ENCODE measurements at regions not wholly inside any gene's neighbourhood (a gene's known extent, or its start where the extent isn't known, plus 50 kb on each side); places are given as distances from the start of the nearest gene placed in this dataset.

DNA sequence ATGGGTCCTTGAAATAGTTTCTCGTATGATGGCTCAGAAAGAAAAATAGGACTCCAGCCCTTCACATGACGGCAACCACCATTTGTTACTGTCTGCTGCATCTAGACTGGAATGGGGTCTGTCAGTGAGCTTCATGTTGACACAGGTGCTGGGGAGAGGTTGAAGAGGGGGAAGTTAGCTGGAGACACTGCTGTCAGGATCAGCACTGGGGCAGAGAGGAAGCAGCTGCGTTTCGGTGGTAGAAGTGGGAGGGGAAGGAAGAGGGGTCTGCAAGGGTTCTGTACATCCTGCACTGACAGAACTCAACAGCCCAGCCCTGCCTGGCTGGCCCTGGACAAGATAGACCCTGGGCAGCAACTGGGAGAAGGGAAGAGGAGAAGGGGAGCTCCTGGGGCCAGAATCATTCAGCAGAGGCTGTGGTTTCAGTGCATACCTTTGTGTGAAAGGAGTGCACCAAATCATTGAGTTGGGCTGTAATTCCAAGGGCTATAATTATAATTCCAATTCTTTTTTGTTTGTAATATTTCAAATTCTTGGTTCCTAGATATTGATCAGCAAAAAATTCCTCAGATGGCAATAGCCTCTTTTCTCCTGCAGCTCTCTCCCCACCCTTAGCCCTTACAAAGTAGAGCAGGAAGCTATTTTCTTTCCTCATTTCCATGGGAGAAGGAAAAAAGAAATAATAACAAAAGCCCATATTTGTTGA lies 119.4 kb upstream of the C1GALT1C1 start:
- TF ChIP-seq, protein P1, sequence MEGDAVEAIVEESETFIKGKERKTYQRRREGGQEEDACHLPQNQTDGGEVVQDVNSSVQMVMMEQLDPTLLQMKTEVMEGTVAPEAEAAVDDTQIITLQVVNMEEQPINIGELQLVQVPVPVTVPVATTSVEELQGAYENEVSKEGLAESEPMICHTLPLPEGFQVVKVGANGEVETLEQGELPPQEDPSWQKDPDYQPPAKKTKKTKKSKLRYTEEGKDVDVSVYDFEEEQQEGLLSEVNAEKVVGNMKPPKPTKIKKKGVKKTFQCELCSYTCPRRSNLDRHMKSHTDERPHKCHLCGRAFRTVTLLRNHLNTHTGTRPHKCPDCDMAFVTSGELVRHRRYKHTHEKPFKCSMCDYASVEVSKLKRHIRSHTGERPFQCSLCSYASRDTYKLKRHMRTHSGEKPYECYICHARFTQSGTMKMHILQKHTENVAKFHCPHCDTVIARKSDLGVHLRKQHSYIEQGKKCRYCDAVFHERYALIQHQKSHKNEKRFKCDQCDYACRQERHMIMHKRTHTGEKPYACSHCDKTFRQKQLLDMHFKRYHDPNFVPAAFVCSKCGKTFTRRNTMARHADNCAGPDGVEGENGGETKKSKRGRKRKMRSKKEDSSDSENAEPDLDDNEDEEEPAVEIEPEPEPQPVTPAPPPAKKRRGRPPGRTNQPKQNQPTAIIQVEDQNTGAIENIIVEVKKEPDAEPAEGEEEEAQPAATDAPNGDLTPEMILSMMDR (IDR thresholded peaks at IDR 0.05; ENCODE audit: control insufficient read depth, insufficient read depth, low read depth, low read length, missing control alignments): no peak
- H3K4me3 ChIP-seq (ENCODE audit: control insufficient read depth, low read depth, low read length): no peak overlapping the region
- no peak for DNase-seq (ENCODE audit: low read depth)

DNA sequence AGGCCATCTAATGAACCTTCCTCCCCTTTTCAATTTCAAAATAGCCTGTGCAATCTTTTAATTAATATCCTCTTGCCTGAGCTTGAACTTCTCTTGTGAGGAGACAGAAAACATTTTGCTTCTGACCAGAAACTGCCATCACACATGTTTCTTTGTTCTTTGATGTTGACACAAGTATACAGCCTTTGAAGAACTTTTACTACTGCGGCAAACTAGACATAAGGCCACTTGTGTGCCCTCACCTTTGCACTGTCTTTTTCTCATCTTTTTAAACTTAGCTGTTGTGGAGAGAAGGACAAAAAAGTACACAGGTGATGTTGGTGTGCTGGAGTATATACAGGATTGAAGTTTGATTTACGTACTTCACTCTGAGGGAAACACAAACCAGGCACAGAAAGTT lies 116.3 kb upstream of the C1GALT1C1 start:
- H3K4me3 ChIP-seq (ENCODE audit: control insufficient read depth, low read depth, low read length): no peak overlapping the region
- TF ChIP-seq, protein P1 (IDR thresholded peaks at IDR 0.05; ENCODE audit: control insufficient read depth, insufficient read depth, low read depth, low read length, missing control alignments): no peak
- no peak for DNase-seq (ENCODE audit: low read depth)

DNA sequence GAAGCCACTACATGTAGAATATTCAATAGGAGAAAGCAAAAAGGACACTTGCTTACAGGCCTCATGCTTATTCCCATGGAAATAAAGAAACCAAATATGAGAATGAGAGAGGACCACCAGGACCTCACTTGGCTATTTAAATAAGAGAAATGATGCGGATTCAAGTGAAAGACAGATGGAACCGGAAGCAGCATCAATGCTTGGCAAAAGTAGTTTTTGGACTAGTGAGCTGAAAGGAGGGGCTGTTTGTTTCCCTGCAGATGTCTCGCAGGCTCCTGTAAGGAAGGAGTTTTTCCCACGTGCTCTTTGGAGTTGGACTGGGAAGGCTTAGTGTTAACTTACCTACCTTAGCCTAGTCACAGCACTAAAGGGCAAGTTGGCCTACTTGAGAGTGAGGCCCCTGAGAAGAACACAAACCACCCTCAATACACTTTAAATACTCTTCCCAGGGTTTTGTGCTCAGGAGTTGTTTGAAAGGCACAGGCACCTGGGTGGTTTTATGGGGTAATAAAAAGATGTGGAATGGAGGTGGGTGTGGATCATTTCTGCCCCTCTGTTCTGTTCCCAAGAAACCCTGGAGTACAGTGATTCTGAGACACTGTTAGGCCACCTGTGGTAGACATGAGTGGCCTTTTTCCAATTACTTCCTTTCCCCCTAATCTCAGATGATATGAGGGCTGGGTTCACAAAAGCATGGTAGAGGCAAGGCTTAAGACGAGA lies 113.3 kb upstream of the C1GALT1C1 start:
- no peak overlapping the region for H3K4me3 ChIP-seq (ENCODE audit: control insufficient read depth, low read depth, low read length)
- TF ChIP-seq, protein P1 (IDR thresholded peaks at IDR 0.05; ENCODE audit: control insufficient read depth, insufficient read depth, low read depth, low read length, missing control alignments): no peak
- DNase-seq (ENCODE audit: low read depth): no peak

DNA sequence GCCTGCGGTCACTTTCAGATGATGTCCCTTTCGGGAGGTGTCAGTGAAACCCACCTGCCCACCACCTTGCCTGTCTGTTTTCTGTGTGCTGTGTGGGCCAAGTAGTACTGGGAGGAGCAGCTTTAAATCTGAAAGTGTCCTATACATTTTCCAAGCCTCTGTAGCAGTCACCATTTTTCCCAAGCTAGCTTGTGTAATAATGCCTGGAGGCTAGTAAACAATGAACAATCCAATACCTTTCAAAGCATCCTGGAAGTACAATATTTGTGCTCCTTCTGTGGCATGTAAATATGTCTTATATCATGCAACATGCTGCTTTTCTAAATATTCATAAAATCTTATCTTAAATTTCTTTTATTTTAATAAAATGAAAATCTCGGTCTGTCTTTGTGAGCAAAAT lies 111.6 kb upstream of the C1GALT1C1 start:
- DNase-seq (ENCODE audit: low read depth): no peak
- TF ChIP-seq, protein P1 (IDR thresholded peaks at IDR 0.05; ENCODE audit: control insufficient read depth, insufficient read depth, low read depth, low read length, missing control alignments): no peak
- no peak overlapping the region for H3K4me3 ChIP-seq (ENCODE audit: control insufficient read depth, low read depth, low read length)

DNA sequence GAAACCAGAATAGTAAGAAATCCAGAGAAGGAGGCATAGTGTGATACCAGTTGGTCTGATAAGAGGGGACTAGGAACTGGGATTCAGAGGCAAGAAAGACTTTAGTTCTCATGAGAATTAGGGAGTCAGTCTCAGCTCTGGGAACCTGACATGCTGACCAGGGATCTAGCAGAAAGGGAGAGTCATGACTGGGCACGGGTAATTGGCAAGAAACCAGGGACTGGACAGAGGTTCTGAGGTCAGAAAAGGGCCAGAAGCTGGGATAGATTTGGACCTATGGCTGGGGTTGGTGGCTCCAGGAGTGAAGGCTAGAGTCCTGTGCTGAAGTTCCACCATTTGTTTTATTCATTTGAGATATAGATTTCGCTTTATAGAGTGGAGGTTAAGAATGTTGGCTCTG lies 110.2 kb upstream of the C1GALT1C1 start:
- no peak overlapping the region for H3K4me3 ChIP-seq (ENCODE audit: control insufficient read depth, low read depth, low read length)
- TF ChIP-seq, protein P1 (IDR thresholded peaks at IDR 0.05; ENCODE audit: control insufficient read depth, insufficient read depth, low read depth, low read length, missing control alignments): no peak
- DNase-seq (ENCODE audit: low read depth): no peak

DNA sequence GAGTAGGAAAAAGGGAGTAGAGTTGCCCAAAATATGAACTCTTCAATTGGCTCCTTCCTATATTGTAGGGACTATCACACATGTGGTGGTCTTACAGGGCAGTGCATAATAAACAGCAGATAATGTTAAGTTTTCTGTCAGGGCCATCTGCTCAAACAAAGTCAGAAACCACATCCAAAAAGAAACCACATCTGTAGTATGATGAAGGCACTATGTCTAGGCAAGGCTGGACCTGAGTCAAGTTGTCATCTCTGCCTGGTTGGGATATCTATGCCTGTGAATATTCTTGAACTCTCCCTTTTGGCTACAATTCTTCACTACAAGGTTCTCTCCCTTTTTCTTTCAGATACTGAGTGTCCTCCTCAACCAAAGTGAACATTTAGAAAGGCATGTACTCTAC lies 109.4 kb upstream of the C1GALT1C1 start:
- DNase-seq (ENCODE audit: low read depth): no peak
- TF ChIP-seq, protein P1 (IDR thresholded peaks at IDR 0.05; ENCODE audit: control insufficient read depth, insufficient read depth, low read depth, low read length, missing control alignments): no peak
- H3K4me3 ChIP-seq (ENCODE audit: control insufficient read depth, low read depth, low read length): no peak overlapping the region
